SK-MEL-5 (cell line): ENCODE measurements at regions not wholly inside any gene's neighbourhood (a gene's known extent, or its start where the extent isn't known, plus 50 kb on each side); places are given as distances from the start of the nearest gene placed in this dataset.
A peak's percentile ranks its signal among the peaks of the same experiment; 100 is the strongest.
"Not testable (repeated sequence)": the region's sequence is repeated elsewhere in the genome, so short reads cannot be mapped to it uniquely, and the experiment has no call there.

Experiments used
- DNase-seq: peaks from one replicate; pipeline ENCODE4 v3.0.0-alpha.2; 2016; ENCODE audit warnings: low read depth, low spot score
- in situ Hi-C: cut with HindIII; loops from 2 replicates; pipeline ENCODE4 v1.10.0; 2016; ENCODE audit warnings: low sequenced_read_pairs, high pct_unique_total_duplicates, low pct_unique_long_range_greater_than_20kb

DNA sequence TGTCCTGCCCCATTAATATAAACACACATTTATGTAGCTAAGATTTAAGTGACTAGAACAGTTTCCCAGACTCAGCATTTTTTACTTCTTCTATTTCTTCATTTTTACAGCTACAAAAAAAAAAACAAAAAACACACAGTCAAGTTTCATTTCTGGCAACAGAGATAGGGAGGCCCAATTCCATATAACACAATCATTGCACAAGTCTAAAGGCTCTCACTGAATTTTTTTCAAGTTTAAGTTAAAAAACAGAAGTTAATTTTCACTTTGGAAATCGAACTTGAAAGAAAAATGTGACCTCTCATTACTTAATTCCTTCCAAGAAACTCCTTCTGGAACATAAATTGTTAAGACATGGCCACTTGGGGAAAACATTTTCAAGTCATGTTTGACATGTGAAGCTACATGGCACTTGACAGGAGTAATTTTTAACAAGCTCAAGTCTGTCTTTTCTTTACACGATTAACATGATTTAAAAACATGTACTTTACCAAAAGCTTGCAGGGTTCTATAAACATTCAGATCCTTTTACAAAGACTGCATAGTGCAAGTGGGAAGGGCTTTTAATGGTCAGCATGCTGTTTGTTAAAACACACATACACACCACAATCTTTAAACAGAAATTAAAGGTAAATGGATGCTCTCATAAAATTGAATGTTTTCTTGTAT is 100.1 kb upstream of the CCDC28A start:
- no peak for DNase-seq
- in situ Hi-C loops, result no loop called here

DNA sequence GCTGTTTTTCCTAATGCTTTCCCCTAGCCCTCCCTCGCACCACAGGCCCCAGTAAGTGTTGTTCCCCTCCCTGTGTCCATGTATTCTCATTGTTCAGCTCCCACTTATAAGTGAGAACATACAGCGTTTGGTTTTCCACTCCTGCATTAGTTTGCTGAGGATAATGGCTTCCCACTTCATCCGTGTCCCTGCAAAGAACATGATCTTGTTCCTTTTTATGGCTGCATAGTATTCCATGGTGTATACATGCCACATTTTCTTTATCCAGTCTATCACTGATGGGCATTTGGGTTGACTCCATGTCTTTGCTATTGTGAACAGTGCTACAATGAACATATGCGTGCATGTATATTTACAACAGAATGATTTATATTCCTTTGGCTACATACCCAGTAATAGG is 99.1 kb upstream of the CCDC28A start:
- in situ Hi-C loops, result not testable (repeated sequence)

GRCh38 chr6:138677538-138677937 is 96.0 kb upstream of the CCDC28A start:
- in situ Hi-C loops, result no loop called here
- peak; percentile 68 for DNase-seq

More for the DNA sequence above, 99.1 kb upstream of the CCDC28A start:
- DNase-seq, result not testable (repeated sequence)

- in situ Hi-C loops, result no loop called here
- peak; percentile 89 for DNase-seq
These were observed 95.4 kb upstream of the CCDC28A start for GRCh38 chr6:138678168-138678567.

GRCh38 chr6:138680085-138680484 is 93.5 kb upstream of the CCDC28A start:
- no peak for DNase-seq
- in situ Hi-C loops, result no loop called here

GRCh38 chr6:138681627-138682026 is 91.9 kb upstream of the CCDC28A start:
- no peak for DNase-seq
- in situ Hi-C loops, result no loop called here

- DNase-seq, result peak; percentile 46
- in situ Hi-C loops, result no loop called here
These were observed 90.7 kb upstream of the CCDC28A start for GRCh38 chr6:138682704-138683527.

GRCh38 chr6:138685257-138685656 is 88.3 kb upstream of the CCDC28A start:
- peak; percentile 64 for DNase-seq
- in situ Hi-C loops, result no loop called here

- no peak for DNase-seq
- in situ Hi-C loops, result no loop called here
These were observed 87.8 kb upstream of the CCDC28A start for GRCh38 chr6:138685781-138686180.

GRCh38 chr6:138688580-138688979 is 85.0 kb upstream of the CCDC28A start:
- in situ Hi-C loops, result no loop called here
- no peak for DNase-seq

- DNase-seq, result no peak
- in situ Hi-C loops, result no loop called here
These were observed 83.7 kb upstream of the CCDC28A start for GRCh38 chr6:138689849-138690248.

DNA sequence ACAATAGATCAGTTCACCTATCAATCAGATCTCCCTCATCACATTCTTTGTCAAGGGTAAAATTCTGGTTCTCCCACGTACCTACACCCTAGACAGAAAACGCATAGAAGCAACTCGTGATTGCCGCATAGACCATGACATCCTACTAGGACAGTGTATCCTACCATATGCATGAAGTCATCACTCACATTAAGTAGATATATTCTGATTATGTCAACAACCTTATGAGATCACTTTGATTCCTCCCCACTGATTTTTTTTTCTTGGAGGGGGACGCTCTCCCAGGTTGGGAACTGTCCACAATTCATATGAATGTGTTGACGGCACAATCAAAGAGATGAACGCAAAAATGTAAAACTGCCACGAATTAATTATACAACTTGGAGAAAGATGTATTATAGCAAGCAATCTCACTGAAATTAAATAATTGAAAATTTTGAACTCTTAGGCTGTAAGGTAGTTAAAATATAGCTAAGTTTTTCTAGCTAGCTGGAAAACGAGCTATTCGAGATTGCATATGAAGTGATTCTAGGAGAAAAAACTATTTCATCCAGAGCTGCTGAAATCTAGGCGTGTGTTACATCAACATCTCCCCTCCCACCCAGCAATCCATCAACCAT is 82.5 kb upstream of the CCDC28A start:
- in situ Hi-C loops, result no loop called here

DNA sequence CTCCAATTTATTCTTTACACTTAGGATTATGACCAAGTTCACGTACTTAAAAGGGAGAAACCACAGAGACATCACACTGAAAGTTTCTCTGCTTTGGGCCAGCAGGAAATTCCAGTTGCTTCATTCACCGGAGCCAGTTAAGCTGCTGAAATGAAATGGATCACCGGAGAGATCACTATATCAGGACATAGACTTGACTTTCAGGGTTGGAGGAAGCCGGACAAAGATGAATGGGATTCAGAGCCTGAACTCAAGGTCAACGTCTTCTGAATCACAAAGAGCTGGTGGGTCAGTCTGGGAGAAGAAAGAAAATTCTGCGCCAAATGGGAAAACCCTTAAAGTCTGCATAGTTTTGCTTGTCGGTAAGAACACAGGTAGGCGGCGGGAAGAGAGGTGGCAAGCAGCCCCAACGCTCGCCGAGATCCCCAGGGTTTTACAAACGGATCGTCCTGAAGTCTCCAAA is 81.9 kb upstream of the CCDC28A start:
- in situ Hi-C loops, result no loop called here

More for the DNA sequence above, 82.5 kb upstream of the CCDC28A start:
- DNase-seq, result peak; percentile 76

GRCh38 chr6:138692058-138692977 is 81.3 kb upstream of the CCDC28A start:
- peak; percentile 70 for DNase-seq
- in situ Hi-C loops, result no loop called here

More for the DNA sequence above, 81.9 kb upstream of the CCDC28A start:
- DNase-seq, result peak; percentile 65

- in situ Hi-C loops, result no loop called here
These were observed 80.3 kb upstream of the CCDC28A start for GRCh38 chr6:138692978-138693909.

DNA sequence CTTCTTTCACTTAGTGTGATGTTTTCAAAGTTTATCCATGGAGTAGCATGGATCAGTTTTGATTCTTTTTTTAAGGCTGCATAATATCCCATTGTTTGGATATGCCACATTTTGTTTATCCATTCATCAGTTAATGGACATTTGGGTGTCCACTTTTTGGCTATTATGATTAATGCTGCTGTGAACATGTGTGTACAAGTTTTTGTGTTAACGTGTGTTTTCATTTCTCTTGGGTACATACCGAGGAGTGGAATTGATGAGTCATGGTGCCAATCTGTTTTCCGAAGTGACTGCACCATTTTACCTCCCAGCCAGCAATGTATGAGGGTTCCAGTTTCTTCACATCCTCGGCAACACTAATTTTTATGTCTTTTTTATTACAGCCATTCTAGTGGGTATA is 78.4 kb upstream of the CCDC28A start:
- DNase-seq, result no peak
- in situ Hi-C loops, result no loop called here

More at GRCh38 chr6:138692978-138693909, 80.3 kb upstream of the CCDC28A start:
- DNase-seq, result peak; percentile 82
